ENCODE measurements at regions not wholly inside any gene's neighbourhood (a gene's known extent, or its start where the extent isn't known, plus 50 kb on each side); places are given as distances from the start of the nearest gene placed in this dataset.
"Not testable (repeated sequence)": the region's sequence is repeated elsewhere in the genome, so short reads cannot be mapped to it uniquely, and the experiment has no call there.

GRCh38 chr4:18167831-18168230 lies 146.3 kb upstream of the LCORL start:
- no peak overlapping the region for H3K4me3 Mint-ChIP-seq
- H3K4me1 Mint-ChIP-seq = no peaks in the 10 kb centered on the region
- no peaks in the 10 kb centered on the region for H3K27me3 Mint-ChIP-seq (ENCODE audit: low read depth)
- TF ChIP-seq CTCF (IDR thresholded peaks at IDR 0.05; ENCODE audit: unreplicated experiment in 3 of 3) = no peak
- H3K36me3 Mint-ChIP-seq (ENCODE audit: low read depth) = no peaks in the 10 kb centered on the region
- no peak overlapping the region for H3K27ac Mint-ChIP-seq
- H3K9me3 Mint-ChIP-seq = peaks cover under 1% of the 10 kb centered on the region

GRCh38 chr4:18166925-18167324 lies 145.4 kb upstream of the LCORL start:
- H3K27ac Mint-ChIP-seq = no peak overlapping the region
- H3K4me3 Mint-ChIP-seq = no peak overlapping the region
- no peaks in the 10 kb centered on the region for H3K36me3 Mint-ChIP-seq (ENCODE audit: low read depth)
- H3K27me3 Mint-ChIP-seq (ENCODE audit: low read depth) = no peaks in the 10 kb centered on the region
- no peak for TF ChIP-seq CTCF (IDR thresholded peaks at IDR 0.05; ENCODE audit: unreplicated experiment in 3 of 3)
- peaks cover 3% of the 10 kb centered on the region for H3K9me3 Mint-ChIP-seq
- no peaks in the 10 kb centered on the region for H3K4me1 Mint-ChIP-seq

- Mint-ChIP-seq H3K27me3 (ENCODE audit: low read depth) (no peaks in the 10 kb centered on the region), H3K9me3 (peaks cover 4% of the 10 kb centered on the region), H3K4me3 (no peak overlapping the region), H3K4me1 (no peaks in the 10 kb centered on the region), H3K27ac (no peak overlapping the region), H3K36me3 (ENCODE audit: low read depth) (no peaks in the 10 kb centered on the region)
- no peak for TF ChIP-seq CTCF (IDR thresholded peaks at IDR 0.05; ENCODE audit: unreplicated experiment in 3 of 3)
These were observed 140.9 kb upstream of the LCORL start for GRCh38 chr4:18162453-18162852.

- not testable (repeated sequence) for H3K27me3 Mint-ChIP-seq (ENCODE audit: low read depth); H3K4me3 Mint-ChIP-seq; H3K36me3 Mint-ChIP-seq (ENCODE audit: low read depth); H3K9me3 Mint-ChIP-seq; H3K27ac Mint-ChIP-seq; H3K4me1 Mint-ChIP-seq
These were observed 137.8 kb upstream of the LCORL start for GRCh38 chr4:18159117-18159912.

- H3K4me1 Mint-ChIP-seq = no peaks in the 10 kb centered on the region
- no peak overlapping the region for H3K4me3 Mint-ChIP-seq
- TF ChIP-seq CTCF (IDR thresholded peaks at IDR 0.05; ENCODE audit: unreplicated experiment in 3 of 3) = no peak
- H3K9me3 Mint-ChIP-seq = peaks cover 4% of the 10 kb centered on the region
- H3K27ac Mint-ChIP-seq = no peak overlapping the region
- peaks cover 3% of the 10 kb centered on the region for H3K27me3 Mint-ChIP-seq (ENCODE audit: low read depth)
- H3K36me3 Mint-ChIP-seq (ENCODE audit: low read depth) = no peaks in the 10 kb centered on the region
These were observed 133.8 kb upstream of the LCORL start for GRCh38 chr4:18155067-18156041.

GRCh38 chr4:18138076-18138665 lies 116.6 kb upstream of the LCORL start:
- no peaks in the 10 kb centered on the region for H3K36me3 Mint-ChIP-seq (ENCODE audit: low read depth)
- H3K27ac Mint-ChIP-seq = no peak overlapping the region
- H3K4me1 Mint-ChIP-seq = no peaks in the 10 kb centered on the region
- no peaks in the 10 kb centered on the region for H3K27me3 Mint-ChIP-seq (ENCODE audit: low read depth)
- no peak for TF ChIP-seq CTCF (IDR thresholded peaks at IDR 0.05; ENCODE audit: unreplicated experiment in 3 of 3)
- H3K4me3 Mint-ChIP-seq = no peak overlapping the region
- peaks cover 12% of the 10 kb centered on the region for H3K9me3 Mint-ChIP-seq
